ENCODE measurements at regions not wholly inside any gene's neighbourhood (a gene's known extent, or its start where the extent isn't known, plus 50 kb on each side); places are given as distances from the start of the nearest gene placed in this dataset.

DNA sequence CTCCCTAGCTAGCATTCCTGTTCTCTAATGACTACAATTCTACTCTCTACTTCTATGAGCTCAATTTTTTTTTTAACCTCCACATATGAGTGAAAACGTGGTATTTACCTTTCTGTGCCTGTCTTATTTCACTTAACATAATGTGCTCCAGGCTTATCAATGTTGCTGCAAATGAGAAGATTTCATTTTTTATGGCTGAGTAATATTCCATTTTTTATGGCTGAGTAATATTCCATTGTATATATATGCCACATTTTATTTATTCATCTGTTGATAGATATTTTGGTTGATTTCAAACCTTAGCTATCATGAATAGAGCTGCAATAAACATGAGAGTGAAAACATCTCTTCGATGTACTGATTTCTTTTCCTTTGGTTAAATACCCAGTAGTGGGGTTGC lies 159.6 kb upstream of the TPK1 start:
- H3K9ac ChIP-seq (ENCODE audit: low read length), result no peak overlapping the region
- no peaks in the 10 kb centered on the region; a peak in 2 of 4 replicates for H3K9me3 ChIP-seq (ENCODE audit: control insufficient read depth in 1 of 2, insufficient read depth in 1 of 2, low read depth in 1 of 2, low read length in 2 of 2)
- H3K27ac ChIP-seq (ENCODE audit: low read depth, low read length), result no peak overlapping the region
- intact Hi-C loops (cut with micrococcal nuclease), result no loop called here
- ChIA-PET POLR2A (no interaction called here), RAD21 (ENCODE audit: low non-redundant PET in 1 of 2, low total read pairs in 2 of 2, uncharacterized antibody in 2 of 2, unreplicated experiment in 2 of 2) (no interaction called here), CTCF (no interaction called here)
- no TSS peak for BruUV-seq (replicated peaks)
- H2AFZ ChIP-seq (ENCODE audit: low read depth, low read length, poor library complexity, severe bottlenecking), result no peak overlapping the region
- H3K36me3 ChIP-seq (ENCODE audit: control insufficient read depth in 1 of 2, insufficient read depth in 2 of 2, low read length in 2 of 2), result no peaks in the 10 kb centered on the region
- no peaks in the 10 kb centered on the region for H4K20me1 ChIP-seq (ENCODE audit: insufficient read depth)
- no peaks in the 10 kb centered on the region for H3K4me1 ChIP-seq (ENCODE audit: control insufficient read depth in 1 of 2, insufficient read depth in 2 of 2, low read length in 2 of 2)
- H3K4me2 ChIP-seq (ENCODE audit: low read length), result no peak overlapping the region
- H3K9me2 ChIP-seq (ENCODE audit: insufficient read depth), result no peaks in the 10 kb centered on the region
- H3K79me2 ChIP-seq (ENCODE audit: insufficient read depth, low read length), result no peaks in the 10 kb centered on the region
- H3K27me3 ChIP-seq (ENCODE audit: insufficient read depth, low read length), result no peaks in the 10 kb centered on the region
- no peak for DNase-seq (ENCODE audit: low read depth, low spot score)
- TF ChIP-seq EGR1 (IDR thresholded peaks at IDR 0.05; ENCODE audit: low read depth), result no peak
- TF ChIP-seq TCF7L2 (IDR thresholded peaks at IDR 0.05; ENCODE audit: borderline replicate concordance, extremely low read depth, insufficient read depth, insufficient read length), result no peak
- no peak for TF ChIP-seq EZH2 (IDR thresholded peaks at IDR 0.05)
- no peak for TF ChIP-seq CEBPB (IDR thresholded peaks at IDR 0.05; ENCODE audit: low read depth)
- TF ChIP-seq CBX3 (IDR thresholded peaks at IDR 0.05; ENCODE audit: low read depth), result no peak
- TF ChIP-seq SP1 (IDR thresholded peaks at IDR 0.05; ENCODE audit: low read depth), result no peak
- no peak for TF ChIP-seq FOSL1 (IDR thresholded peaks at IDR 0.05; ENCODE audit: low read depth)
- no peak for TF ChIP-seq POLR2AphosphoS5 (IDR thresholded peaks at IDR 0.05; ENCODE audit: low read depth, low read length)
- TF ChIP-seq YY1 (IDR thresholded peaks at IDR 0.05; ENCODE audit: extremely low read depth, insufficient replicate concordance, low read depth, low read length), result no peak
- no peak for TF ChIP-seq ELF1 (IDR thresholded peaks at IDR 0.05; ENCODE audit: borderline replicate concordance, low read depth)
- no peak for ATAC-seq
- no peak overlapping the region for H3K4me3 ChIP-seq (replicated peaks in 1 of 2; ENCODE audit: low read depth in 1 of 2, low read length in 2 of 2)

DNA sequence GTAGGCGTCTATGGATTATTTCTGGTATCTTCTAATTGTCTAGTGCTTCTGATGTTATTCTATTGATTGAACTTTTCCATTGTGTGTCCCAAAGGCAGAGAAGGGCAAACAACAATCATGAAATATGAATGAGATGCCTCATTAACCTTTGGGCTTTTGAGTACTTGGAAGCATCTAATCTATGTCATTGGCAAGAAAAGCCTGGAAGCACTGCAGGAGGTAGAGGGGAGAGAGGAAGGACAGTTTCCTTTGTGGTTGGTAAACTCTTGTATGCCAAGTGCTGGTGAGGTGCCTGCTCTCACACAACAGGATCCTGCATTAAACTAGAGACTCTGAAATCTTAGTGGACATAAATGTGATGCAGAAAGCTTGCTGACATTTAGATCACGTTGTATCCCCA lies 155.2 kb upstream of the TPK1 start:
- Histone ChIP-seq H3K4me1 (ENCODE audit: control insufficient read depth in 1 of 2, insufficient read depth in 2 of 2, low read length in 2 of 2) (no peaks in the 10 kb centered on the region), H3K9me2 (ENCODE audit: insufficient read depth) (no peaks in the 10 kb centered on the region), H3K36me3 (ENCODE audit: control insufficient read depth in 1 of 2, insufficient read depth in 2 of 2, low read length in 2 of 2) (no peaks in the 10 kb centered on the region), H3K4me3 (replicated peaks in 1 of 2; ENCODE audit: low read depth in 1 of 2, low read length in 2 of 2) (no peak overlapping the region), H4K20me1 (ENCODE audit: insufficient read depth) (no peaks in the 10 kb centered on the region), H3K4me2 (ENCODE audit: low read length) (no peak overlapping the region), H3K79me2 (ENCODE audit: insufficient read depth, low read length) (no peaks in the 10 kb centered on the region), H3K9ac (ENCODE audit: low read length) (no peak overlapping the region), H3K27ac (ENCODE audit: low read depth, low read length) (no peak overlapping the region), H2AFZ (ENCODE audit: low read depth, low read length, poor library complexity, severe bottlenecking) (no peak overlapping the region), H3K9me3 (ENCODE audit: control insufficient read depth in 1 of 2, insufficient read depth in 1 of 2, low read depth in 1 of 2, low read length in 2 of 2) (no peaks in the 10 kb centered on the region), H3K27me3 (ENCODE audit: insufficient read depth, low read length) (no peaks in the 10 kb centered on the region)
- ChIA-PET CTCF (no interaction called here), POLR2A (no interaction called here), RAD21 (ENCODE audit: low non-redundant PET in 1 of 2, low total read pairs in 2 of 2, uncharacterized antibody in 2 of 2, unreplicated experiment in 2 of 2) (no interaction called here)
- intact Hi-C loops (cut with micrococcal nuclease), result no loop called here
- no peak for DNase-seq (ENCODE audit: low read depth, low spot score)
- ATAC-seq, result no peak
- BruUV-seq (replicated peaks), result no TSS peak
- TF ChIP-seq CEBPB (IDR thresholded peaks at IDR 0.05; ENCODE audit: low read depth) (no peak), EGR1 (IDR thresholded peaks at IDR 0.05; ENCODE audit: low read depth) (no peak), FOSL1 (IDR thresholded peaks at IDR 0.05; ENCODE audit: low read depth) (no peak), SIN3A (IDR thresholded peaks at IDR 0.05; ENCODE audit: low read depth) (no peak), ZFX (IDR thresholded peaks at IDR 0.05) (no peak), ELF1 (IDR thresholded peaks at IDR 0.05; ENCODE audit: borderline replicate concordance, low read depth) (no peak), TCF7L2 (IDR thresholded peaks at IDR 0.05; ENCODE audit: borderline replicate concordance, extremely low read depth, insufficient read depth, insufficient read length) (no peak), RAD21 (IDR thresholded peaks at IDR 0.05; ENCODE audit: low read depth) (no peak), EZH2 (IDR thresholded peaks at IDR 0.05) (no peak)
- TF ChIP-seq, protein P1, sequence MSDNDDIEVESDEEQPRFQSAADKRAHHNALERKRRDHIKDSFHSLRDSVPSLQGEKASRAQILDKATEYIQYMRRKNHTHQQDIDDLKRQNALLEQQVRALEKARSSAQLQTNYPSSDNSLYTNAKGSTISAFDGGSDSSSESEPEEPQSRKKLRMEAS (IDR thresholded peaks at IDR 0.05), result no peak
- TF ChIP-seq, protein P2, sequence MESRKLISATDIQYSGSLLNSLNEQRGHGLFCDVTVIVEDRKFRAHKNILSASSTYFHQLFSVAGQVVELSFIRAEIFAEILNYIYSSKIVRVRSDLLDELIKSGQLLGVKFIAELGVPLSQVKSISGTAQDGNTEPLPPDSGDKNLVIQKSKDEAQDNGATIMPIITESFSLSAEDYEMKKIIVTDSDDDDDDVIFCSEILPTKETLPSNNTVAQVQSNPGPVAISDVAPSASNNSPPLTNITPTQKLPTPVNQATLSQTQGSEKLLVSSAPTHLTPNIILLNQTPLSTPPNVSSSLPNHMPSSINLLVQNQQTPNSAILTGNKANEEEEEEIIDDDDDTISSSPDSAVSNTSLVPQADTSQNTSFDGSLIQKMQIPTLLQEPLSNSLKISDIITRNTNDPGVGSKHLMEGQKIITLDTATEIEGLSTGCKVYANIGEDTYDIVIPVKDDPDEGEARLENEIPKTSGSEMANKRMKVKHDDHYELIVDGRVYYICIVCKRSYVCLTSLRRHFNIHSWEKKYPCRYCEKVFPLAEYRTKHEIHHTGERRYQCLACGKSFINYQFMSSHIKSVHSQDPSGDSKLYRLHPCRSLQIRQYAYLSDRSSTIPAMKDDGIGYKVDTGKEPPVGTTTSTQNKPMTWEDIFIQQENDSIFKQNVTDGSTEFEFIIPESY (IDR thresholded peaks at IDR 0.05; ENCODE audit: extremely low read depth, insufficient replicate concordance, low read length), result no peak
- TF ChIP-seq, protein P3, sequence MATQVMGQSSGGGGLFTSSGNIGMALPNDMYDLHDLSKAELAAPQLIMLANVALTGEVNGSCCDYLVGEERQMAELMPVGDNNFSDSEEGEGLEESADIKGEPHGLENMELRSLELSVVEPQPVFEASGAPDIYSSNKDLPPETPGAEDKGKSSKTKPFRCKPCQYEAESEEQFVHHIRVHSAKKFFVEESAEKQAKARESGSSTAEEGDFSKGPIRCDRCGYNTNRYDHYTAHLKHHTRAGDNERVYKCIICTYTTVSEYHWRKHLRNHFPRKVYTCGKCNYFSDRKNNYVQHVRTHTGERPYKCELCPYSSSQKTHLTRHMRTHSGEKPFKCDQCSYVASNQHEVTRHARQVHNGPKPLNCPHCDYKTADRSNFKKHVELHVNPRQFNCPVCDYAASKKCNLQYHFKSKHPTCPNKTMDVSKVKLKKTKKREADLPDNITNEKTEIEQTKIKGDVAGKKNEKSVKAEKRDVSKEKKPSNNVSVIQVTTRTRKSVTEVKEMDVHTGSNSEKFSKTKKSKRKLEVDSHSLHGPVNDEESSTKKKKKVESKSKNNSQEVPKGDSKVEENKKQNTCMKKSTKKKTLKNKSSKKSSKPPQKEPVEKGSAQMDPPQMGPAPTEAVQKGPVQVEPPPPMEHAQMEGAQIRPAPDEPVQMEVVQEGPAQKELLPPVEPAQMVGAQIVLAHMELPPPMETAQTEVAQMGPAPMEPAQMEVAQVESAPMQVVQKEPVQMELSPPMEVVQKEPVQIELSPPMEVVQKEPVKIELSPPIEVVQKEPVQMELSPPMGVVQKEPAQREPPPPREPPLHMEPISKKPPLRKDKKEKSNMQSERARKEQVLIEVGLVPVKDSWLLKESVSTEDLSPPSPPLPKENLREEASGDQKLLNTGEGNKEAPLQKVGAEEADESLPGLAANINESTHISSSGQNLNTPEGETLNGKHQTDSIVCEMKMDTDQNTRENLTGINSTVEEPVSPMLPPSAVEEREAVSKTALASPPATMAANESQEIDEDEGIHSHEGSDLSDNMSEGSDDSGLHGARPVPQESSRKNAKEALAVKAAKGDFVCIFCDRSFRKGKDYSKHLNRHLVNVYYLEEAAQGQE (IDR thresholded peaks at IDR 0.05; ENCODE audit: low read depth), result no peak

Measured in HCT116 (cell line).